ENCODE measurements at regions not wholly inside any gene's neighbourhood (a gene's known extent, or its start where the extent isn't known, plus 50 kb on each side); places are given as distances from the start of the nearest gene placed in this dataset.

DNA sequence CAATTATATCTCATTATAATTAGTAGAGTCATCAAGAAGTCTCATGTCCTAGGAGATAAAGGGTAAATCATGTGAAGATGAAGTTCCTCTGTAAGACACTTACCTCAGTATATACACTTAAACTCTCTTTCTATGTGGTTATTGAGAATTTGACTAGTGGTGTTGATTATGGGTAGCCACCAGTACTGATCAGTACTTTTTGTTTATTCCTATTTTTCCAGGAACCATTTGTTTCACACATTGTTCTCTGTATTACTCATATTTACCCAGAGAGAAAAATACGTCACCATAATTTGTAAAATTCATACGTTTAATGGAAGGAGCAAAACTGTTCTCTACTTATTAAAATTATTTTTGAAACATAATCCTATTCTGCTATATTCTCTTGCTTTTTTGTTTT lies 55.8 kb upstream of the PRDM8 start:
- Histone ChIP-seq H3K79me2 (ENCODE audit: control insufficient read depth in 1 of 2, insufficient read depth in 2 of 2, low read length in 2 of 2) (no peaks in the 10 kb centered on the region), H4K8ac (ENCODE audit: extremely low read depth, insufficient read depth, low read length) (no peak overlapping the region), H2AK5ac (ENCODE audit: low read depth, low read length) (no peak overlapping the region), H3K4ac (replicated peaks; ENCODE audit: insufficient read length, low read depth, low read length) (no peak overlapping the region), H2BK5ac (ENCODE audit: low read depth, low read length) (no peak overlapping the region), H4K91ac (replicated peaks; ENCODE audit: insufficient read length, low read length) (no peak overlapping the region), H3K27me3 (replicated peaks in 1 of 4; ENCODE audit: control insufficient read depth in 3 of 4, extremely low read depth in 1 of 4, insufficient read depth in 3 of 4, low read length in 3 of 4) (no peaks in the 10 kb centered on the region), H3K23ac (ENCODE audit: insufficient read length) (no peak overlapping the region), H3K14ac (ENCODE audit: insufficient read length) (no peak overlapping the region), H3K9me3 (ENCODE audit: insufficient read depth in 2 of 2, low read depth in 1 of 2, low read length in 1 of 2) (no peaks in the 10 kb centered on the region), H4K5ac (ENCODE audit: insufficient read length, low read depth, low read length) (no peak overlapping the region), H3K4me3 (ENCODE audit: extremely low read depth in 1 of 4, insufficient read depth in 2 of 4, low read depth in 3 of 4, low read length in 4 of 4) (no peak overlapping the region), H3K4me2 (ENCODE audit: insufficient read depth in 1 of 2, low read depth in 2 of 2, low read length in 2 of 2) (no peak overlapping the region), H3K4me1 (replicated peaks in 1 of 4; ENCODE audit: control insufficient read depth in 3 of 4, insufficient read depth in 4 of 4, low read length in 3 of 4) (no peaks in the 10 kb centered on the region), H2BK120ac (replicated peaks; ENCODE audit: low read depth, low read length) (no peak overlapping the region), H3K23me2 (ENCODE audit: low read depth, low read length) (no peaks in the 10 kb centered on the region), H2BK12ac (ENCODE audit: low read depth, low read length) (no peak overlapping the region), H2BK15ac (ENCODE audit: low read length) (no peak overlapping the region), H3K27ac (ENCODE audit: low read depth, low read length) (no peak overlapping the region), H2BK20ac (ENCODE audit: low read length) (no peak overlapping the region), H3K9ac (replicated peaks in 1 of 4; ENCODE audit: extremely low read depth in 1 of 4, low read depth in 3 of 4, low read length in 3 of 4) (no peak overlapping the region), H3K18ac (ENCODE audit: extremely low read depth, low read length) (no peak overlapping the region), H4K20me1 (replicated peaks in 1 of 2; ENCODE audit: control insufficient read depth in 1 of 2, insufficient read depth in 2 of 2, low read length in 2 of 2) (no peaks in the 10 kb centered on the region), H3K36me3 (ENCODE audit: control insufficient read depth in 2 of 4, insufficient read depth in 4 of 4, low read length in 3 of 4) (no peaks in the 10 kb centered on the region), H2AFZ (ENCODE audit: low read length) (no peak overlapping the region), H3K79me1 (ENCODE audit: low read depth, low read length) (no peaks in the 10 kb centered on the region), H3K56ac (replicated peaks; ENCODE audit: insufficient read length, low read depth, low read length) (no peak overlapping the region)
- no peak for FAIRE-seq
- ChIA-PET CTCF (ENCODE audit: partially characterized antibody) (no interaction called here), POLR2A (ENCODE audit: partially characterized antibody) (no interaction called here)
- no peak for TF ChIP-seq CTBP2 (IDR thresholded peaks at IDR 0.05; ENCODE audit: borderline replicate concordance, insufficient read depth, insufficient read length, low read length)
- TF ChIP-seq TCF12 (IDR thresholded peaks at IDR 0.05; ENCODE audit: low read depth, low read length) = no peak
- 87% methylated on average over 2 of the region's 2 CpGs; no CpG with 5 or more reads in 1 of the 2 experiments for WGBS, 2 experiments (ENCODE audit: extremely low coverage in 1 of 2, insufficient coverage in 1 of 2, insufficient read length in 1 of 2, insufficient replicate concordance in 2 of 2, low coverage in 1 of 2, low lambda C conversion rate in 2 of 2, missing lambda C conversion rate in 1 of 2)
- no peak for DNase-seq (ENCODE audit: low read depth in 1 of 2, low spot score in 2 of 2)
